H7 (cell line): ENCODE measurements at regions not wholly inside any gene's neighbourhood (a gene's known extent, or its start where the extent isn't known, plus 50 kb on each side); places are given as distances from the start of the nearest gene placed in this dataset.

ENCODE experiments used
- DNase-seq: peaks from one replicate; pipeline ENCODE4 v3.0.0; 2012
- H3K27me3 ChIP-seq: 2 replicates; pipeline ENCODE4 v1.6.0; 2011; ENCODE audit warnings: mild to moderate bottlenecking, low read length; ENCODE audit not compliant: control insufficient read depth, insufficient read depth
- H3K36me3 ChIP-seq: replicated peaks from 2 replicates; pipeline ENCODE4 v1.5.1; 2011; ENCODE audit warnings: low read length; ENCODE audit not compliant: control insufficient read depth, insufficient read depth
- H3K4me3 ChIP-seq: 2 replicates; pipeline ENCODE4 v1.5.1; 2011; ENCODE audit warnings: low read depth, mild to moderate bottlenecking, control low read depth, low read length, moderate library complexity; ENCODE audit not compliant: insufficient read depth

DNA sequence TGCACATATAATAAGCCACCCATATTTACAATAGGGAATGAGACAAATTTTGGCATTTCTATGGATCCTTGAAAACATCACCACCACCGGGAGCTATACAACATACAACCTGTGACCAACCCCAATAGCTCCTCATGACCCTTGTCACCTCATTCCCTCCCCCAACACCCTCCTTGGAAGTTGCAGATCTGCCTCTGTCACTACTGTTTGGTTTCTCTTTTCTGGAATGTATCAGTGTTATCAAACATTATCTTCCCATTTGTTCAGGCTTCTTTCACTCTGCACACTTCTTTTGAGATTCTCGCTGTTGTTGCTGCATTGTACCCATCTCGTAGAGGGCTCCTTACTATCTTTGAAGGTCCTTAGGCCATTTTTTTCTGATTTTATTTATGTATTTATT lies 75.6 kb downstream of the ZNF280B start:
- H3K4me3 ChIP-seq, result no peak overlapping the region
- no peaks in the 10 kb centered on the region for H3K36me3 ChIP-seq
- H3K27me3 ChIP-seq, result peaks cover 86% of the 10 kb centered on the region
- DNase-seq, result no peak

DNA sequence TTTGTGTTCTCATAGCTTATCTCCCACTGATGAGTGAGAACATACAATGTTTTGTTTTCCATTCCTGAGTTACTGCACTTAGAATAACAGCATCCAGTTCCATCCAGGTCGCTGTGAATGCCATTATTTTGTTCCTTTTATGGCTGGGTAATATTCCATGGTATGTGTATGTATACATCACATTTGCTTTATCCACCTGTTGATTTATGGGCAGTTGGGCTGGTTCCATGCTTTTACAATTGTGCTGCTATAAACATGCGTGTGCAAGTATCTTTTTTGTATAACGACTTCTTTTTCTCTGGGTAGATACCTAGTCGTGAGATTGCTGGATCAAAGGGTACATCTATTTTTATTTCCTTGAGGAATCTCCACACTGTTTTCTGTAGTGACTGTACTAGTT lies 74.8 kb downstream of the ZNF280B start:
- Histone ChIP-seq H3K27me3 (peaks cover 86% of the 10 kb centered on the region), H3K4me3 (no peak overlapping the region), H3K36me3 (no peaks in the 10 kb centered on the region)
- DNase-seq, result no peak
